ENCODE measurements at regions not wholly inside any gene's neighbourhood (a gene's known extent, or its start where the extent isn't known, plus 50 kb on each side); places are given as distances from the start of the nearest gene placed in this dataset.

DNA sequence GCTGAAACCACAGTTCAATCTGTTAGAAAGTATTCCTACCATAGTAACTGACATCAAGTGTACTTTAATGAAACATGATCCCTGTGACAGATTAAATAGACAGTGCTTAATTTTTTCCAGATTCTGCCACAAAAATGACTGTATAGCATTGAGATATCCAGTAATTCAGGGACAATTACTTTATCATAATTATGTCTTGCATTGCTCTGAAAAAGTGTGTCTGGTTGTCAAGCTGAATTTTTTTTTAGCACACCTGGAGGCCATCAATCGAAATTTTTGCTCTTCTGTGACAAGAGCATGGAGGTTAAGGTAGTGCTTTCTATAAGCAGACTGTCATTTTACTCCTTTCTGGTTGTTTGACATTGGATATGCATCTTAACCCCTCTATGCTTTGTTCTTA is 1083.8 kb upstream of the NRXN1 start:
- WGBS, result 64% methylated on average over 1 of the region's 1 CpG

DNA sequence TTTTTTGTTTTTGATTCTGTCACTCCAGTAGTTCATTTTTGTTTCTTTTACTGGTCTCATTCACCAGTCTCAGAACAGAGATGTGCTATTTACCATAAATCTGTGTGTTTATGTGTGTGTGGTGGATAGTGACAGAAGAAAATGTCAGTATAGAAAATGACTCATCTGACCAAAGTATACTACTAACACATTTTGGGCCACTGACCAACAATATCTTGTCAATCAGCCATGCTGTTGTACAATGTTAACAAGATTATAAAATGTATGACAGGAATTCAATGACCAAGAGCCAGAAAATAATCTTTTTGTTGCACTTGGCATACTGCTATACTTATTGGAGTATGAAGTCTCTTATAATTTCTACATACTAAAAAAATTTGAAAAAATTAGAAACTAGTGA is 1081.4 kb upstream of the NRXN1 start:
- ATAC-seq (no peak), DNase-seq (no peak)
- intact Hi-C loops (cut with DNase I), result no loop called here
- H3K4me1 ChIP-seq (ENCODE audit: control insufficient read depth, insufficient read depth, low read length), result no peaks in the 10 kb centered on the region
- no peak overlapping the region for H3K27ac ChIP-seq (ENCODE audit: low read length)
- no peaks in the 10 kb centered on the region for H3K9me3 ChIP-seq (ENCODE audit: control insufficient read depth, low read length)
- H3K27me3 ChIP-seq (ENCODE audit: control insufficient read depth, insufficient read depth), result no peaks in the 10 kb centered on the region
- no peak overlapping the region for H3K4me3 ChIP-seq (ENCODE audit: low read length)

More for the DNA sequence above, 1083.8 kb upstream of the NRXN1 start:
- DNase-seq (no peak), ATAC-seq (no peak)
- H3K27me3 ChIP-seq (ENCODE audit: control insufficient read depth, insufficient read depth), result no peaks in the 10 kb centered on the region
- no peaks in the 10 kb centered on the region for H3K4me1 ChIP-seq (ENCODE audit: control insufficient read depth, insufficient read depth, low read length)
- intact Hi-C loops (cut with DNase I), result no loop called here
- no peaks in the 10 kb centered on the region for H3K9me3 ChIP-seq (ENCODE audit: control insufficient read depth, low read length)
- H3K27ac ChIP-seq (ENCODE audit: low read length), result no peak overlapping the region
- H3K4me3 ChIP-seq (ENCODE audit: low read length), result no peak overlapping the region

DNA sequence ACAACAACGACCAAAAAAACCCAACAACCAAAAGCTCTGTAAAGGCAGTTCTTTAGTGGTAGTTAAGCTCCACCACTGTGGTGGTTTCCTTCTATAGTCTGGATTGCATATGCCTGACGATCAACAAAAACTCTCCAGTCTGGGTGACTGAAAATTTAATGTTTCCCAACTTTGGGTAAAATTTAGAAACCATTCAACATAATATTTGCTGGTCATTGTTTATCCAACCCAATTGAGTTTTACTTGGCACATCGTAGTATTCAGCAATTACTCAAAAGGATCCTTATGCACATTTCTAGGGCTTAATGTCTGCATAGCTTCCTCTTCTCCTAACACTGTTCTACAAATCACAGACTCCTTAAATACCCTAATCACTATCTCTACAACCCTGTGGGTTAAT is 1080.2 kb upstream of the NRXN1 start:
- no peaks in the 10 kb centered on the region for H3K4me1 ChIP-seq (ENCODE audit: control insufficient read depth, insufficient read depth, low read length)
- ATAC-seq, result no peak
- H3K4me3 ChIP-seq (ENCODE audit: low read length), result no peak overlapping the region
- H3K27ac ChIP-seq (ENCODE audit: low read length), result no peak overlapping the region
- no peaks in the 10 kb centered on the region for H3K27me3 ChIP-seq (ENCODE audit: control insufficient read depth, insufficient read depth)
- no peaks in the 10 kb centered on the region for H3K9me3 ChIP-seq (ENCODE audit: control insufficient read depth, low read length)
- 88% methylated on average over 3 of the region's 3 CpGs for WGBS
- DNase-seq, result no peak
- intact Hi-C loops (cut with DNase I), result no loop called here

DNA sequence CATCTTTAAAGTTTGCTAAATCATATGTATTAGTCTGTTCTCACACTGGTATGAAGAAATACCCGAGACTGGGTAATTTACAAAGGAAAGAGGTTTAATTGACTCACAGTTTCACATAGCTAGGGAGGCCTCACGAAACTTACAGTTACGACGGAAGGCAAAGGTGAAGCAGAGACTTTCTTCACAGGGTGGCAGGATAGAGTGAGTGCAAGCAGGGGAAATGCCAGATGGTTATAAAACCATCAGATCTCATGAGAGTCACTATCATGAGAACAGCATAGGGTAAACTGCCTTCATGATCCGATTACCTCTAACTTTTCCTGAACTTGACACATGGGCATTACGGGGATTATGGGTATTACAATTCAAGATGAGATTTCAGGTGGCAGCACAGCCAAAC is 1075.2 kb upstream of the NRXN1 start:
- Histone ChIP-seq H3K9me3 (ENCODE audit: control insufficient read depth, low read length) (no peaks in the 10 kb centered on the region), H3K27ac (ENCODE audit: low read length) (no peak overlapping the region), H3K27me3 (ENCODE audit: control insufficient read depth, insufficient read depth) (no peaks in the 10 kb centered on the region), H3K4me1 (ENCODE audit: control insufficient read depth, insufficient read depth, low read length) (no peaks in the 10 kb centered on the region), H3K4me3 (ENCODE audit: low read length) (no peak overlapping the region)
- ATAC-seq (no peak), DNase-seq (no peak)
- WGBS, result 89% methylated on average over 6 of the region's 6 CpGs
- intact Hi-C loops (cut with DNase I), result no loop called here

DNA sequence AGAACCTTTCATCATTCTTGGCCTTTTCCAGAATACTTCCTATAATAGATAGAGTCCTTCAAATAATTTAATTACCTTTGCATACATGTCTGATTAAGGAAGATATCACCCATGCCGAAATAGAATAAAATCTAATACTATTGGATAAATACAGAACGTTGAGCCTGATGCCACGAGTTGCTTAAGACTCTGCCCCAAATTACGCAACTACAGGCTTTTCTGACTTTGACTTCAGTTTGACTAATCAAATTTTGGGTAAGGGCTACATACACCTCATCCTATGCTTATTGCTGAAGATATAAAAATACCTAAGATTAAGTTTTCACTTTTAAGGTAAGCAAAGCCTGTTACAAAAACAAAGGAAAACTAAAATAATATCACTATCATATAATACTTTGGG is 1065.1 kb upstream of the NRXN1 start:
- no peaks in the 10 kb centered on the region for H3K9me3 ChIP-seq (ENCODE audit: control insufficient read depth, low read length)
- H3K27ac ChIP-seq (ENCODE audit: low read length), result no peak overlapping the region
- WGBS, result 85% methylated on average over 4 of the region's 4 CpGs
- no peak for DNase-seq
- intact Hi-C loops (cut with DNase I), result no loop called here
- no peak overlapping the region for H3K4me3 ChIP-seq (ENCODE audit: low read length)
- no peaks in the 10 kb centered on the region for H3K27me3 ChIP-seq (ENCODE audit: control insufficient read depth, insufficient read depth)
- no peaks in the 10 kb centered on the region for H3K4me1 ChIP-seq (ENCODE audit: control insufficient read depth, insufficient read depth, low read length)
- no peak for ATAC-seq

DNA sequence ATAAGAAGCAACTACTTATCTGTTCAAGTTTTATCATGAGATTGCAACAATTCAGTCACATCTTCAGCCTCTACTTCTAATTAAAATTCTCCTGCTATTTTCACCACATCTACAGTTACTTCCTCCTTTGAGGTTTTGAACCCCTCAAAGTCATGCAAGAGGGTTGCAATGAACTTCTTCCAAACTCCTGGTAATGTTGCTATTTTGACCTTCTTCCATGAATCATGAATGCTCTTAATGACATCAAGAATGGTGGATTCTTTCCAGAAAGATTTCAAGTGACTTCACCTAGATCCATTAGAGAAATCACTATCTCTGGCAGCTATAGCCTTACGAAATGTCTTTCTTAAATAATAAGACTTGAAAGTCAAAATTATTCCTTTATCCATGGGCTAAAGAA is 1052.8 kb upstream of the NRXN1 start:
- 71% methylated on average over 1 of the region's 1 CpG for WGBS
- Histone ChIP-seq H3K4me3 (ENCODE audit: low read length) (no peak overlapping the region), H3K27ac (ENCODE audit: low read length) (no peak overlapping the region), H3K4me1 (ENCODE audit: control insufficient read depth, insufficient read depth, low read length) (no peaks in the 10 kb centered on the region), H3K27me3 (ENCODE audit: control insufficient read depth, insufficient read depth) (no peaks in the 10 kb centered on the region), H3K9me3 (ENCODE audit: control insufficient read depth, low read length) (no peaks in the 10 kb centered on the region)
- no peak for ATAC-seq
- DNase-seq, result no peak
- intact Hi-C loops (cut with DNase I), result no loop called here

DNA sequence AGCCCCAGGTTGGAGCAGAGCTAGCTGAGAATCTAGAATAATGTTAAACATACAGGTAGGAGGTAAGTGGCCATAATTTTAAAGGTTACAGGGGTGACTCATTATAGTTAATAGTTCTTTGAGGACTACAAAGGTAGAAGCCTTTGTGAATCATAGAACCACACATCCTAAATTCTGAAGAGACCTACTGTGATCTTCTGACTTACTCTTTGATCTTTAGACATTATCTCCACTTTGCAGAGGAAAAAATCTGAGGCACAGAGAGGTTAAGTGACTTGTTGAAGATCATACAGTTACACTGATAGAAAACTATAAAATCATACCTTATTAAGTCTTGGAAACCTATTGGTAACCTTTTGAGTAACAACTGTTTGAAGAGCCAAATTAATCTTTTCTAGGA is 1051.3 kb upstream of the NRXN1 start:
- no peaks in the 10 kb centered on the region for H3K27me3 ChIP-seq (ENCODE audit: control insufficient read depth, insufficient read depth)
- H3K4me1 ChIP-seq (ENCODE audit: control insufficient read depth, insufficient read depth, low read length), result no peaks in the 10 kb centered on the region
- H3K9me3 ChIP-seq (ENCODE audit: control insufficient read depth, low read length), result no peaks in the 10 kb centered on the region
- intact Hi-C loops (cut with DNase I), result no loop called here
- H3K27ac ChIP-seq (ENCODE audit: low read length), result no peak overlapping the region
- DNase-seq, result no peak
- no peak overlapping the region for H3K4me3 ChIP-seq (ENCODE audit: low read length)
- no peak for ATAC-seq

DNA sequence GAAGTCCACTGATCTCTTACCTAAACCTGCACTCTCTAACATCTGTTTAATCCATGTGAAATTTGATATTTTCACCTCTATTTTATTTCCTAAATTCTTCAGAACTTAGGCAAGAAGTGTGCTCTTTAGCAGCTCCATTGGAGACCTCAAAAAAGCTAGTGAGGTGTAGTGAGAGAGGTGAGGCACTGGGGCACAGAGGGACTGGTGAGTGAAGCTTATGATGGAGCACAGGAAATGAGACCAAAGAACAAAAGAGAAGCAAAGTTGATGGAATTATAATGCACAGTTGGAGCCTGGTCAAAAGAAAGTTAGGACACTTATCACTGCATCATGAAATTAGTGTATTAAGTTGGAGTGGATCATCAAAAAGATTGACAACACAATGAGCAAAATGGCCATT is 1050.7 kb upstream of the NRXN1 start:
- H3K4me3 ChIP-seq (ENCODE audit: low read length), result no peak overlapping the region
- no peak overlapping the region for H3K27ac ChIP-seq (ENCODE audit: low read length)
- ATAC-seq (no peak), DNase-seq (no peak)
- intact Hi-C loops (cut with DNase I), result no loop called here
- H3K4me1 ChIP-seq (ENCODE audit: control insufficient read depth, insufficient read depth, low read length), result no peaks in the 10 kb centered on the region
- H3K27me3 ChIP-seq (ENCODE audit: control insufficient read depth, insufficient read depth), result no peaks in the 10 kb centered on the region
- no peaks in the 10 kb centered on the region for H3K9me3 ChIP-seq (ENCODE audit: control insufficient read depth, low read length)

DNA sequence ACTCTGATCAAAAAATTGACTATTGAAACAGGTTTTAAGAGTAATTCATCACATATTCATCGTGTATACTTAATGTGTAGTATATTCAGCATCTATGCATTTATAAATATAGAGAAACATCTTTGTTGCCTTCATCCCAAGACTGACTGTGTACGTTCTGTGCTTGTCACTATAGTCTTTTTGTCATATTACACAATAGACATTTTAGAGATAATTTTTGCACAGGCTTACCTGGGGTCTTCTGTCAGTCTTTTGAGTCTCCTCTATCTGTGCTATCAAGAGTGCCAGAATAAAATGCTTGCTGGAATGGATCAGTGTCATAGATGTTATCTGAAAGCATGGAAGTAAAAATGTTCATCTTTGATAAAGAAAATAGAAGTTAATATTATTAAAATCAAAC is 1047.7 kb upstream of the NRXN1 start:
- Histone ChIP-seq H3K27ac (ENCODE audit: low read length) (no peak overlapping the region), H3K4me3 (ENCODE audit: low read length) (no peak overlapping the region), H3K27me3 (ENCODE audit: control insufficient read depth, insufficient read depth) (no peaks in the 10 kb centered on the region), H3K9me3 (ENCODE audit: control insufficient read depth, low read length) (no peaks in the 10 kb centered on the region), H3K4me1 (ENCODE audit: control insufficient read depth, insufficient read depth, low read length) (no peaks in the 10 kb centered on the region)
- ATAC-seq, result no peak
- intact Hi-C loops (cut with DNase I), result no loop called here
- 77% methylated on average over 2 of the region's 2 CpGs for WGBS
- DNase-seq, result no peak

DNA sequence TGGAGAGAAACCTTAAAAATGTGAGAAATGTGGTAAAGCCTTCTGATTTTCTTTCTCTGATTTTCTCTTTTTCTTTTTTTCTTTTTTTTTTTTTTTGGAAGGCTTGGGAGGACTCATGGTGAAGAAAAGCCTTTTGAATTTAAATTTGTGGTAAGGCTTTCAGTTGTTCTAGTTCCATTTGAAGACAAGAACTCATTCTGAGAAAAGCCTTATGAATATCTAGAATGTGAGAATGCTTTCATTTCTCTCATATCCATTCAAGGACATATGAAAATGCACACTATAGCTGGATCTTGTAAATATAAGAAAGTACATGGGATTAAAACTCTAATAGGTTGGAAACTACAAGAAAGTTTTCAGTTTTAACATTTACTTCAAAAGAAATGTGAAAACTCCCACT is 1045.2 kb upstream of the NRXN1 start:
- H3K27me3 ChIP-seq (ENCODE audit: control insufficient read depth, insufficient read depth), result no peaks in the 10 kb centered on the region
- DNase-seq (no peak), ATAC-seq (no peak)
- no peaks in the 10 kb centered on the region for H3K9me3 ChIP-seq (ENCODE audit: control insufficient read depth, low read length)
- H3K4me1 ChIP-seq (ENCODE audit: control insufficient read depth, insufficient read depth, low read length), result no peaks in the 10 kb centered on the region
- intact Hi-C loops (cut with DNase I), result no loop called here
- H3K4me3 ChIP-seq (ENCODE audit: low read length), result no peak overlapping the region
- H3K27ac ChIP-seq (ENCODE audit: low read length), result no peak overlapping the region

DNA sequence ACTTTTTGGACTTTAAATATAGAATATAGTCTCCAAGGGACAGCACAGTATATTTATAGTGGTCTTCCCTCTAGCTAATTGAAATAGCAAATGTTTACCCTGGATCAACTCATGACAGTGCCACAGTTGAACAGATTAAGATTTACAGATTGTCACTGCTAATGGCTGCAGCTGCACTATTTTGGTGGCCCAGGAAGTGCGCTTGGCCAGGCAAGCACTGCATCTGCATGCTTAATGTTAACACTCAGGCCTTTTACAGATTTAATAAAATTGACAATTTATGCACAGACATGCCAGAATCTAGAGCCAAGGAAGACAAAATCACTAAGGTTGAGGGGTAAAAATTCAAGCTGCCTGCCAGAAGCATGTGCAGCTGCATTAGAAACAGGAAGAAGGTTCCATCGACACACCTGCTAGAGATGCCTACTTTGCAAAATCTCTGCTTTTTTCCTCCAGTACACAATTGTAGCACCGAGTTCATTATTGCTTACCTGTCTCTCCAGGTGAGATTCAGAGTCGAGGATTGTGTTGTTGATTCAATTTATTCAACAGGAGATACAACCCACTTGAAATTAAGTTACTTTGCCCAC is 1042.3 kb upstream of the NRXN1 start:
- DNase-seq (no peak), ATAC-seq (no peak)
- Histone ChIP-seq H3K27me3 (ENCODE audit: control insufficient read depth, insufficient read depth) (no peaks in the 10 kb centered on the region), H3K27ac (ENCODE audit: low read length) (no peak overlapping the region), H3K4me1 (ENCODE audit: control insufficient read depth, insufficient read depth, low read length) (no peaks in the 10 kb centered on the region), H3K9me3 (ENCODE audit: control insufficient read depth, low read length) (no peaks in the 10 kb centered on the region), H3K4me3 (ENCODE audit: low read length) (no peak overlapping the region)
- 84% methylated on average over 4 of the region's 4 CpGs for WGBS
- intact Hi-C loops (cut with DNase I), result no loop called here

DNA sequence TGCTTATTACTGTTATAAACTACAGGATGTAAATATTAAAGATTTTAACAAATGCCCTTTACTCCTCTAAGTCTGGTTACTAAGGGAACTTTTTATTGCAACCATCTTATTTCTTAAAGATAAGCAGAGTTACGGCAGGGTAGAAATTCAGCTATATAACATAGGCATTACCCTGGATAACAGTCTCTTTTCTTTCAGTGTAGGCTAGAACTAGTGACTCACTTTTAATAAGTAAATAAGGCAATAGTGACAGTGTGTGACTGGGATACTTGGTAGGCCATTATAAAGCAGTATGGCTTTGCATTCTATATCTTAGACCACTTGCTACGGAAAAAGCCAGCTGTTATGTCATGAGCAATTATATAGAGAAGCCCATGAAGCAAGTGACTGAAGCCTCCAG is 1041.0 kb upstream of the NRXN1 start:
- no peak for DNase-seq
- Histone ChIP-seq H3K4me3 (ENCODE audit: low read length) (no peak overlapping the region), H3K4me1 (ENCODE audit: control insufficient read depth, insufficient read depth, low read length) (no peaks in the 10 kb centered on the region), H3K27me3 (ENCODE audit: control insufficient read depth, insufficient read depth) (no peaks in the 10 kb centered on the region), H3K27ac (ENCODE audit: low read length) (no peak overlapping the region), H3K9me3 (ENCODE audit: control insufficient read depth, low read length) (no peaks in the 10 kb centered on the region)
- intact Hi-C loops (cut with DNase I), result no loop called here
- no peak for ATAC-seq
- 61% methylated on average over 2 of the region's 2 CpGs for WGBS
